HG02973 (cell line): ENCODE measurements at regions not wholly inside any gene's neighbourhood (a gene's known extent, or its start where the extent isn't known, plus 50 kb on each side); places are given as distances from the start of the nearest gene placed in this dataset.

Source experiments
- ATAC-seq: cut with Tn5 transposase; IDR thresholded peaks from one replicate; pipeline ENCODE4 v1.9.1; 2021; ENCODE audit warnings: moderate library complexity; ENCODE audit not compliant: unreplicated experiment

DNA sequence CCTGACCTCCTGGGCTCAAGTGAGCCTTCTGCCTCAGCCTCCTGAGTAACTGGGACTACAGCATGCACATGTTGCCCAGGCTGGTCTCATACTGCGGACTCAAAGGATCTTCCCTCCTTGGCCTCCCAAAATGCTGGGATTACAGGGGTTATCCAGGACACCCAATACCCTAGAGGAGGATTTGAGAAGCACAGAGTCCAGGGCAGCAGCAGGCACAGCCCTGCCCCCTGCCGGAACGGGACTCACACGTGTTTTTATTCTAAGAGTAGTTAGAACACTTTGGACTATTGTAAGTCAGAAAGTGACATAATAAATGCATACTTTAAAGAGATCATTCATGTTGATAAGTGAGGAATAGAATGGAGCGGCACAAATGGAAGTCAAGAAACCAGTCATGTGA lies 80.2 kb downstream of the C6orf118 start:
- no peak for ATAC-seq

DNA sequence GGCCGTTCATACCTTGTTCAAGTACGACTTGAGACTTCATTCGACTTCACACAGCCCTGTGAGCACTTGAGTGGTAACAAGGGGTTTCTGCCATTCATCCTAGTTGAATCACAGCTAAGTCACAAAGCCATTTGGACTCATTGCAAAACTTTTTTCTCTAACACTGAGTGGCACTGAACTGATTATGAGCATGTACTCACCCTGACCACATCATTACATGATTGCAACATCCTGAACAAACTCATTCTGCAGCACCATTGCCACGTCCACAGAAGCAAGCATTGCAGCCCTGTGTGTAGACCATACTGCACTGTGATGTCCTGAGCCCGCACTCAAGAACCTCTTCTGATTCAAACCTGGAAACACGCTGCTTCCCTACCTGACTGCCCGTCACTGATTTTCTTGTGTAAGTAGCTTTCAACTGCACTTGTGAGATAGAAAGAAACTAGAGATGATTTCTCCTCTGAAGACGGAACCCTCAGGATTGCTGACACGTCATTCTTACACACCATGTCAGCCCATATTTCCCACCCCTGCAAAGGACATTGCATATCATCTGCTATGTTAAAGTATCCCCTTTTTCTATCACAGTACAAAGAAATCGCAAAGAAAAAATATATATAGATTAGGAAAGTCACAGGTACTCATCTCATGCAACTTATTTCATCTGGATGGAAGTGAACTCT lies 81.6 kb downstream of the C6orf118 start:
- no peak for ATAC-seq

DNA sequence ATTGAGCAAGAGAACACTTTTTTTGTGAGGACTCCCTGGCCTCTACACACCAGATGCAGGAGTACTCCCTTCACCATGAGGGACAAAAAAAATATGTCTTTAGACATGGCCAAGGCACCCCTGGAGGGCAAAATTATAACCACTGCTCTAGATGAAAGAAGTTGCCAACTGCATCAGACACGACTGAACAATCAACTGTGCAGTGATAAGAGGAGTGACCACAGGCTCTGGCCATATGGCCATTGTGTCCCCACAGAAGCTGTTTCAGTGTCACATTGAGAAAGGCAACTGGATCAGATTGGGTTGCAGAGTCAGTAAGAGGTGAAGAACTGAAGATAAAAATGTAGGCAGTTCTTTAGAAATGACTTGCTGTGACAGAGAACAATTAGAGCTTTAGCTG lies 85.7 kb downstream of the C6orf118 start:
- ATAC-seq: no peak

DNA sequence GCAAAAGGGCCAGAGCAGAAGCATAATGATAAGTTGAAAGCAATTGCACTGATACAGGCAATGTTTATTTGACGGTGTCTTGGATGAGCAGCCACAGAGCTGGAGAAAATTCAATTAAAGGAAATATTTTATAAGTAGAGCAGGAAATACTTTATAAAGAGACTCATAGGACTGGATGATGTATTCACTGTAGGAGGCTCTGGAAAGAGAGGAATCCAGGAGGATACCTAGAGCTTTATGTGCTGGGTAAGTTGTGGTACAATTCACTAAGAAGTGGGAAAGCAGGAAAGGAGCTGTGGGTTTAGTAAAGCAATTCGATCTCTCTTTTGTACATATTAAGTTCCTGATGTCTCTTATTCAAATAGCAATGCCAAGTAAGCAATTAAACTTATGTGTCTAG lies 86.3 kb downstream of the C6orf118 start:
- ATAC-seq: no peak

DNA sequence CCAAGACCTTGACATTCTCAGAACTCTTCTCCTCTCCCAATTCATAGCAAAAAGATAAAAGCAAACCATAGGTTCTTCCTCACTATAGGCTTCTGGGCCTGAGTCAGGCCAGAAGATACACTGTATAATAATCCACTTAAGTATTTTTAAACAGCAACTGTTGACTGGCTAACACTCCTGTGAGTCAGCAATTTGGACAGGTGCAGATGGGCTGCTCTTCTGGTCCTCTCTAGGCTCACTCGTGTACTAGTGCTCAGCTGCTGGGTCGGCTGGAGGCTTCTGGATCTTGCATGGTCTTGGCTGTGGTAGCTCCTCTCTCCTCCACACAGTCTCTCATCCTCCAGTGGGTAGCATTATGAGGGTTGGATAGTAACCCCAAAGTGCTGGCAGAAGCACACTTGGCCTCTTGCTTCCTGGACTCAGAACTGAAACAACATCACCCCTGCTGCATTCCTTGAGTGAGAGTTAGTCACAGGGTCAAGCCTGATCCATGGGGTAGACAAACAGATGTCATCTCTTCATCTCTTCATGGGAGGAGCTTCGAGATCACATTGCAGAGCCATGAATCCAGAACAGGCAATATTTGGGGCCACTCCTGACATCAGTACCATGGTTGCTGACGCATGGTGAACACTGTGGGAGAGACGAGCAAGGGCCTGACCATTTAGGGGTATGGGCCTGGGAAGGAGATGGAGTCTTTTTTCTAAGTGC lies 86.9 kb downstream of the C6orf118 start:
- ATAC-seq: no peak

DNA sequence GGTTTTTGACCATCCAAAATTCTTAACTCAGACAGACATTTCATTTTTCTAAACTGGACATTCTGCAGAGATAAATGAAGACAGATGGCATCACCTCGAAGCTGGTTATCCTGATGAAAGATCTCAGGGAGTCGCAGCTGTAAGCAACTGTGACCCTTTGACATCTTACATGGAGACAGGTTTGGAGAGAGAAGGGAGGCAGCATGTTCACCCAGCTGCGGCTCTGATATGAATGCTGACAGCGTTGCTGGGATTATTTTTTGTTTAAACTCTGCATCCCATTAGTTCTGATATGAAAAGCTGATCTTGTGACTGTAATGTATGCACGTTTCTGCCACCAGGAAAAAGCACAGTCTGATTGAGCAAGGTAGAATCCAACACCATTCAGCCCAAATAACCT lies 89.4 kb downstream of the C6orf118 start:
- ATAC-seq: no peak

DNA sequence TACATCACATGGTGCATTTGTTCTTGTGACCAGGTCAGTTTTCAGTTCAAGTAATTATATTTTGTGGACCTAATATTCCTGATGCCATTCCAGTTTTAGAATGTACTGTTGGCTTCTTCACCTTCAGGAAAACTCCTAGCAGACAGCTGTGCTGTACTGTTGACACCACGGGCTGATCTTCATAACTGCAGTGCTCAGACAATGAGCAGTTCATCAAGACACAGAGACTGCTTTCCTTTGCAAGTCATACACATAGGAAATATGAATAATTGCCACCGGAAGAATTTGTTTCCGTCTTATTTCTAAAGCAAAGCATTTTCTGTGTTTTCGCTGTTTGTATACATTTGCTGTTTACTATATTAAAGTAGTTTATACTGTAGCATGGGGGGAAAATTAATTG lies 89.8 kb downstream of the C6orf118 start:
- no peak for ATAC-seq

DNA sequence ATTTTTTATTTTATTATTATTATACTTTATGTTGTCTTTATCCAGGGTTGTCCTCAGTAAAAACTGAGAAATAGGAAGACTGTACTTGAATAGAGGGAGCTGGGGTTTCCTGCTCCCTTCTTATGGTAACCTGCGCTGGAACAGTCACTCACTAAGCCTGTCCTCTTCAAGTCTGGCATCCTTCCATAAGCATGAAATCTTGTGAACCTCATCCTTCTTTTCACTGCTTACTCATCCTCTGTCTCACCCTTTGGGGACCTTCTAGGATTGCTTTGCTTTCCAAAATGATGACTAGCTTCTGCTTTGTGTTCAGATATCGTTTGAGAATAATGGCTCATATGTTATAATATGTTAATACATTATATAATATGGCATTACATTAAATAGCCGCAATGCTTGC lies 90.6 kb downstream of the C6orf118 start:
- ATAC-seq: no peak

DNA sequence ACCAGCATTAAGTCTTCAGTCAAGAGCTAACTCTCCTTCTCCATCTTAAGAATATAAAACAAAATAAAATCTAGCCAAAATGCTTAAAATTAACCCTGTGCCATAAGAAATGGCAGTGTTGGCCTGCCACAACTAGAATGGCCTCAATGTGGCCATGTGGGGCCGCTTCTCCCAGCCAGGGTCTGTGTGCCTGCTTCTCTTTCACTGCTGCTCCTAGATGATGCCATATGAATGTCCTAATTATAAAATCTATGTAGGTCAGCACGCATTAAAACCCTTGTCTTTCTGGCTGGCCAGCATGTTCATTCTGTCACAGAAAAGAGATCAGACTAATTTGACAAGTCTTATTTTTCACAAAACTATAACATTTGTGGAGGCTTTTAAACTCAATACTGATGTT lies 102.6 kb downstream of the C6orf118 start:
- ATAC-seq: no peak

DNA sequence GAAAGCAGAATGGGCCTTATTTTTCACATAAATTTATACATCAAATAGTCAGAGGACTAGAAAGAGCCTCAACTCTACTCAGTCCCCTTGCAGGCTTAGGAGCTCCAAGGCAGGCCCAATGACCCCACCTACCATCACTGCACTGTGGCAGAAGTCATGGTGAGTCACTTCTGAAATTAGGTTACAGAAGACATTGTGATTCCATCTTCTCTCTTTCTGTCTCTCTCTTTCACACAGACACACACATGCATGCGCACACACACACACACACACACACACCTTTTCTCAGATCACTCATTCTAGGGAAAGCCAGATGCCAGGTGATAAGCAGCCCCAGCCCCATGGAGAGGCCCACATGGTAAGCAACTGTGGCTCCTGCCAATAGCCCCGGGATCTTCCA lies 103.8 kb downstream of the C6orf118 start:
- ATAC-seq: no peak

DNA sequence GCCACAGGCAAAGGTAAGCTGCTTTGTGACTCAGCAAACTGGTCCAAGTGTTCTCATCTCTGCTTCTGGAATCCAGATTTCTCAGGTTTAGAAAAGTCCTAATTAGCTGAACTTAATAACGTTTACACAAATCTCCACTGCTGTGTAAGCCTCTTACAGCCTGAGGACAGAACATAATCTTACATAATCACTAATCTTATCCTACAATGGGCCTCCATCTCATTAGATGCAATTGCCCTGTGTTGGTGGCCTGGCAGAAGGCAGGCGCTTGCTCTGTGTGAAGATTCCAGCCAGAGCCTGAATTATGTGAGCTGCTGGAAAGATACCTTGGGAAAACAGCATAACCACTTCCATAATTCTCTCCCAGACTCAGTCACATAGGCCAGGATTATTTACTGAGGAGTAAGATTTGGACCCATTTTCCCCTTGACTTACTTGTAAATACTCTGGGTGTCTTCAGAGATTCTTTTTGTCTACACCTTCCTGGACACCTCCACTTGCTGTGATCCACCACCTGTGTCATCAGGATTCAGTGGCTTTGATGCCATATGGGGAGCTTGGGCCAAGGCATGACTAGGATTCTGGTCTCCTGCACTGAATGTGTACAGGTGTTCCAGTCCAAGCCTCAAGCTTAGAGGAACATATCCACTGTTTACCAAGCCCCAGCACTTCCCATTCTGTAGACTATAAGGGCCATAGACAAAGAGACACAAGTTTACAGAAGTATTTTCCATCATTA lies 104.4 kb downstream of the C6orf118 start:
- ATAC-seq: no peak

DNA sequence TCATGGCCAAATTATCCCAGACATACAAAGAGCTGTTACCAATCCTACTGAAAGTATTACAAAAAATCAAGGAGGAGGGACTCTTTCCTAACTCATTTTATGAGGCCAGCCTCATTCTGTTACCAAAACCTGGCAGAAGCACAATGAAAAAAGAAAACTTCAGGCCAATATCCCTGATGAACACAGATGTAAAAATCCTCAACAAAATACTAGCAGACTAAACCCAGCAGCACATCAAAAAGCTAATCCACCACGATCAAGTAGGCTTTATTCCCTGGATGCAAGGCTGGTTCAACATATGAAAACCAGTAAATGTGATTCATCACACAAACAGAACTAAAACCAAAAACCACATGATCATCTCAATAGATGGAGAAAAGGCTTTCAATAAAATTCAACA lies 109.2 kb downstream of the C6orf118 start:
- no peak for ATAC-seq

DNA sequence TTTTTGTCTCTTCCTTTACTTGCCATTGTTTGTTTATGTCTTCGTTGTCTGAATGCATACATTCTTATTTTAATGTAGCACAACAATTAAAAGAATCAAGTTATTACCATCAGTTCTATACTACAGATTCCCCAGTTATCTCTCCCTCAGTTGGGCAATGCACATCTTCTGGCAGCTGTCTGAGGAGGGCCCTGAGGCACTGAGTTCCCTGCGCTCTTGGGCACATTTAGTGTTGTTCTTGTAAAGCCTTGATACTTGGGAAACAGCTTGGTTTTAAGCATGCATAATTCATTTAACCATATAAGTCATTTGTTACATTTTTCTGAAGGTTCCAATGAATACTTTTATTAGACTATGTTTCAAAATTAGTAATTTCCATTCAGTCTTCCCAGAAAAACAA lies 117.9 kb downstream of the C6orf118 start:
- no peak for ATAC-seq

DNA sequence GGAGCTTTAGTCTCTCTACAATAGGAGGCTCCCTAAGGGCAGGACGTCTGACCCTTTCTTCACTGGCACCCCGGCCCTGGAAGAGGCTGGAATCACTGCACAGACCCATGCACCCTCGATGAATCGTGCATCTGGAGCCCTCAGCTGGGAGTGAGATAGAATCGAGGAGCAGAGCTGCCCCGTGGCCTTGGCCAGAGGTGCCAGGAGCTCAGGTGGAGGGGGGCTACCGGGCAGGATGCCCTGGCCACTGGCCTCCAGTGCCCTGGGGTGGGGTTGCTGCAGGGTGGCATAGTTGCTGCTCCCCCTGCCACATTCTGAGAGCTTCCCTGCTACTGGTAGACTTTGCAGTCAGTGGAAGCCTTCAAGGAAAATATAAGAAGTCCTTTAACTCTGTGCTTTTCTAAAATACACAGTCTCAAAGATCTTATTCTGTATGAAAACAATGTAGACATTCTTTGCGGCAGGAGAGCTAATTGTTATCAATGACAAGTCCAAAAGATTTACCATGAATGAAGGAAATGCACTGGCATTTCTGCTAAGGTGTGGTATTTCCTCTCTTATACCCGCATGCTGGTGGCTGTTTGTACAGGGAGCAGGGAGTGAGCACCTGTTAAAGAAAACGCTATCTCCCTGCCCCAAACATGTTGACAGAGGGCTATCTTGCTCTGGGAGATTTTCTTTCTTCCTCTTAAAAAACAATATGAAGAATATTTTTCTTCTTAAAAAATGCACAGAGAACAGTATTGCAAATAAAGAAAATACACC lies 122.8 kb downstream of the C6orf118 start:
- ATAC-seq: no peak

DNA sequence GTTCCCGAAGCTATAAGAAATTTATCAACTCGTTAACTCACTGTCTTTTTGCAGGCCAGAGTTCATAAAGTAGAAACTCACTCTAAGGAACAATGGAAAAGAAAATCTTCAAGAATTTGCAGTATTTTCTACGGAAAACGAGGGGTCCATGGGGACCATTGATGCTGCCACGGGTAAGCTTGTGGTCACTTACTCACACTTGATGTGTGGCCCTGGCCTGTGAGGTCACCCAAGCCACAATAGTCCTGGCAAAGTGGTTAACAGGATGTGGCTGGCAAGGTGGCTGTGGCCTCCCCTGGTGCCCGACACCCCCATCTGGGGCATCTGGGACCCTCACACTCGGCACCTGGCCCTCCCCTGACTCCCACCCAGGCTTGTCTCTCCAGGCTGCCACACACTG lies 123.4 kb downstream of the C6orf118 start:
- ATAC-seq: no peak

DNA sequence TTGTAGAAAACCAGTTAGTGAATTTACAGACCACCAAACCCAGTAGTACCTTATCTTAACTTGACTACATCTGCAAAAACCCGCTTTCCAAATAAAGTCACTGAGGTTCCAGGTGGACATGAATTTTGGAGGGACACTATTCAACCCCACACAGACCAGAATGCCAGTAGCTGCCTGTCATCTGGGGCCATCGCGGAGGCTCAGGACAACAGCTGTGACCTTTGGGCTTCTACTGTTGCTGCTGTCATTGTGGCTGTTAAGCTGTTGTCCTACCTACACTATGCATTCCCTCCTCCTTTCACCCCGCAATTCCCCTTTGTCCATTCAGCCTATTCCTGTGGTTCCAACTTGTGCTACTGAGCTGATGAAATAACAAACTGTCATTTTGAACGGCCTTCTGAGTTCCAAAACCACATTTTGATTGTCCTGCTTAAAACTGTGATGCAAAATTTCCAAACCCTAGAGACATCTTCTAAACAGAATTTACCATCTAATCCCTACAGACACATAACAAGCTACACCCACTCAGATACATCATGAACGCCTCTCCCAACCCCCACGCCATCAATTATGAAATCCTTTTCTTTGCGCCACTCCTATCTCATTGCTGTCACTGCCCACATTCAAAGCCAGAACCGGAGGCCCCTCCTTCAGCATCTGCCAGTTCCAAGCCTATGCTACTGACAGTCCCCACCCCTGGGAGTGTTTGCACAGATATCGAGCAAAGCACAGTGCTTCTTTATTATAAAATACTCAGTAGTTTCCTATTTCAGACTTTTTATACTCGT lies 125.0 kb downstream of the C6orf118 start:
- no peak for ATAC-seq

DNA sequence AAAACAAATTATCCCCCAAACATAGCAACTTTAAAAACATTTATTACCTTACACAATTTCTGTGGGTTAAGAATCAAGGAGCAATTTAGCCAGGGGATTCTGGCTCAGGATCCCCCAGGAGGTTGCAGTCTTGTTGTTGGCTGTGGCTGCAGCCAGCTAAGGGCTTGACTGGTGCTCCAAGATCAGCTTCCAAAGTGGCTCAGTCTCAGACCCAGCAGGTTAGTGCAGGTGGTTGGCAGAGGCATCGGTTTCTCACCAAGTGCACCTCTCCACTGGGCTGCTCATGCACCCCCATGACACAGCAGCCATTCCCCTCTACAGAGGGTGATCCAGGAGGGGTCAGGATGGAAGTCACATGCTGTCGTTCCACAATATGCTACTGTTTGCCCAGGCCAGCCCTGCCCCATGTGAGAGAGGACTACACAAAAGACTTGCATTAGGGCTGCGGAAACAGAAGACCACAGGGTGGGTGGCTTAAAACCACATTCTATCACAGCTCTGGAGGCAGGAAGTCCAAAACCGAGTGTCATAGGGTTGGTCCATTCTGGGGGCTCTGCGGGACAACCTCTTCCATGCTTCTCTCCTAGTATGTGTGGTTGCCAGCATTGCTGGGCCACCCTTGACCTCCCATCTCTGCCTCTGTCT lies 125.8 kb downstream of the C6orf118 start:
- no peak for ATAC-seq

DNA sequence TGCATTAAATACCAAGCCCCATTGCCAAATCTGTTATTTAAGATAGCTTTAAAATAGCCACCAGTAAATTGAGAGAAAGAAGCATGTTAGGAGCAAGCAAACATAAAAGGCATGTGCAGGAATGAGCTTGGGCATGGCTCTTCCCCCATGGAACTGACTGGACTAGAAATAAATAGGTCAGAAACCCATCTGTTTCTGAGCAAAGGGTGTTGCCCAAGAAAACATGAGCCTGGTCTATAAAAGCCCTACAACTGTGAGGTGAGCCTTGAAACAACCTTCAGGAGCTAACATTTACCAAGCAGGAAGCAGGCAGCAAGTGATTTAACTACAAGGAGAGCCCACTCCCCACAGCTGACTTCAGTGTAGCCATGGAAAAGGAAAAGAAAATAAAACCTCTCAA lies 126.3 kb downstream of the C6orf118 start:
- ATAC-seq: no peak

DNA sequence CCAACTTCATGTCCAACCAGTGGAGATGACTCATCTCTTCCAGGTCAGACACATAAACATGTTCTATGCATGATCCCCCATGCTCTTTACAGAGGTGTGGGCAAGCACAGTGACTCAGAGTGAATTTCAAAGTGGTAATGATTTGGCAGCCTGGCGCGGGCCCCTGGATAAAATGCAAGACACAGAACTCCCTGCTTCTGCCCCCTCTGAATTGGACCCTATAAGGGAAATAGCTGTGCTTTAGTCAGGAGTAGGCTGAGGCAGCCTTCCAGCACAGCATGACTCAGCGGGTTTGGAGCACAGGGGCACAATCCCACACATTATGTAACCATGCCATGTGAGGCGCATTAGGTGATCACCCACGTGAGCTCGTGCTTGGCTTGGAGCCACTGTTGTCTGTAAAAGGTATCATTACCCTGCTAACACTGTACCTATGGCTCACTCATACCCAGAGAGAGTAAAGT lies 127.4 kb downstream of the C6orf118 start:
- ATAC-seq: no peak

DNA sequence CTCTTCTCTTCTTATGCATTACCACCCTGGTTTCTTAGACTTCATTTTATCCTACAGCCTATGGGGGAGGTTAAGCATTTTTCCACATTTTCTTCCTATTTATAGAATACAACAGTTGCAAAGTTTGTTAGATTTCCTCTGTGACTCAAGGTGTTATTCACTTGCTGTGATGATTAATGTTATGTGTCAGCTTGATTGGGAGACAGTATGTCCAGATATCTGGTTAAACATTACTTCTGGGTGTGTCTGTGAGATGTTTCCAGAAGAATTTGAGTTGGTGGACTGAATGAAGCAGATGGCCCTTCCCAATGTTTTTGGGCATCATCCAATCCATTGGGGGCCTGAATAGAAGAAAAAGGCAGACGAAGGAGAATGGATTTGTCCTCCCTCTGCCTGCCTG lies 131.3 kb downstream of the C6orf118 start:
- ATAC-seq: no peak
